GM12891 (cell line): ENCODE measurements at regions not wholly inside any gene's neighbourhood (a gene's known extent, or its start where the extent isn't known, plus 50 kb on each side); places are given as distances from the start of the nearest gene placed in this dataset.
A peak's percentile ranks its signal among the peaks of the same experiment; 100 is the strongest.

Experiments
- DNase-seq: peaks from one replicate; pipeline ENCODE4 v3.0.0; 2011; ENCODE audit warnings: low spot score; ENCODE audit not compliant: insufficient read length
- FAIRE-seq: peaks from 2 replicates; lab custom pipeline; 2011; peaks lifted over from hg19 to GRCh38; lab: Jason Lieb, UNC
- PAX5 ChIP-seq: IDR thresholded peaks from 2 replicates; pipeline ENCODE4 v1.6.1; 2011; ENCODE audit warnings: low read length, moderate library complexity, mild to moderate bottlenecking; ENCODE audit not compliant: insufficient read depth, severe bottlenecking
- POLR2A ChIP-seq: IDR thresholded peaks from 2 replicates; pipeline ENCODE4 v1.6.1; 2011; ENCODE audit warnings: low read depth, low read length, control low read depth
- POLR2AphosphoS5 ChIP-seq: IDR thresholded peaks from 2 replicates; pipeline ENCODE4 v1.6.1; 2011; ENCODE audit warnings: low read depth, low read length, control low read depth
- POU2F2 ChIP-seq: IDR thresholded peaks from 2 replicates; pipeline ENCODE4 v1.6.1; 2011; ENCODE audit warnings: low read depth, mild to moderate bottlenecking, control low read depth, low read length, moderate library complexity
- SPI1 ChIP-seq: IDR thresholded peaks from 2 replicates; pipeline ENCODE4 v1.6.1; 2011; ENCODE audit warnings: low read depth, low read length, control low read depth
- TAF1 ChIP-seq: IDR thresholded peaks from 2 replicates; pipeline ENCODE4 v1.6.1; 2011; ENCODE audit warnings: low read depth, low read length, control low read depth

DNA sequence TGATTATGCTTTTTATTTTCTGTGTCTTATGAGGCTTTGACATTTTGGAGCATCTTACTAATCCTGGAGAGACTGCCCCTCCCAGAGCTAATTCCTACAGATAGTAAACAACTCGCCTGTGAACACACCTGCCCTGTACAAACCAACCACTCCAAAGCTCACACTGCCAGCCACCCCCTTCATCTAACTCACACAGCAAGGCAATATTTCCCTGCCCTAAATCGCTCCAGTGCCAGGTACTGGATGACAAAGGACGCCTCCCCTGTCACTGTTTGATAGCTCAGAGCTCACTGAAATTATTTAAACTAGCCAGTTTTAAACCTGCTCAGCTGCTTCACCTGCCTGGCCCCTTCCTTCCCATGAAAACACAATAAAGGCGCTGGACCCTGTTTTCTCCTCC, 535.1 kb upstream of the CELF2 start:
- no peak for FAIRE-seq
- DNase-seq = no peak
- TF ChIP-seq POU2F2 (no peak), POLR2A (no peak), SPI1 (no peak), POLR2AphosphoS5 (no peak), TAF1 (no peak), PAX5 (no peak)

DNA sequence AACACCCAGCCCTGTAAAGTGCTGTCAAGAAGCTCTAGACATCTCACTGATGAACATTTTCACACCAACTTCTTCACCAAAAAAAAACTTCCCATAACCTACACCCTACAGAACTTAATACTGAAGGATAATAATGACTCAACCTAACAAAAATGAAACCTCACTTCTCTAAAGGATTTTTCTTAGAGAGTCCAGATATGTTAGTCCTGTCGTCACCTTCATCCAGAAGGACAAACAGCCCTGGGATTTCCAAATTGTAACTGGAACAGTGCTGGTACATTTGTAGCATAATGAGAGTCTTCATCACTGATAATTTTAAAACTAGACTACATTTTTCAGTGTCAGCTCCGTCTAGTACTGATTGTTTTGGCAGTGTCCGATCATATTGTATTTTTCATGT, 528.6 kb upstream of the CELF2 start:
- TF ChIP-seq POLR2AphosphoS5 = no peak
- FAIRE-seq (no peak), DNase-seq (no peak)

DNA sequence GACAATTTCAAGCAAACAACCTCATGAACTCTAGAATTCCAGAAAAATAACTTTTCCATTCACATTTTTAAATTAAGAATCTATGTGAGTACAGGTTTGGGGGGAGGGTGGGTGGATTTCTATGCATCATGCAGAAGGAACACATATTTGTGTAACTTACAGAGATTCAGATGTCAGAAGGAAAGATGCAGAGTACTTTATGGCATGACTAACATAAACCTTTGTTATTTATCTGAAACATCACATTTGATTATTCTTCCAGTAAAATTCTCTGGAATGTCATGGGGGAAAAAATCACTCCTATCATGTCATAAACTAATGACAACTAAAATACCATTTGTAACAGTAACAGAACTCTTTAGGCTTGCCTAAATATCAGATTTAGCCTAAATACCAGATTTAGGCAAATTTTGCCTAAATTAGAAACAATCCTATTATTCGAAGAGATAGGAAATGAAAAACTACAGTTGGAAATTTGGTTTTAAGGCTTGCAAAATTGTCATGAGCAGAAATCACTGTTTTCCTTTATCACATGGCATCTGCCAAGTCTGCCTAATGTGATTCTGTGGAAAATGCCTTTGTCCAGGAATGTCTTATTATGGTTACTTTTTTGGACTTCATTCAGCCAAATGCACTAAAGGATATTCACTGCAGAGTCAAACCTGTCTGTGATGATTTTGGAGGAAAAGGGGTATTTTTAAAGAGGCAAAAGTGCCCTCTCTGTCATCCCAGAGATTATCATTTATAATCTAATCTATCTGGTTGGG, 527.7 kb upstream of the CELF2 start:
- TF ChIP-seq POU2F2 (no peak), TAF1 (no peak), SPI1 (no peak), PAX5 (no peak), POLR2A (no peak), POLR2AphosphoS5 (no peak)
- FAIRE-seq (no peak), DNase-seq (no peak)

DNA sequence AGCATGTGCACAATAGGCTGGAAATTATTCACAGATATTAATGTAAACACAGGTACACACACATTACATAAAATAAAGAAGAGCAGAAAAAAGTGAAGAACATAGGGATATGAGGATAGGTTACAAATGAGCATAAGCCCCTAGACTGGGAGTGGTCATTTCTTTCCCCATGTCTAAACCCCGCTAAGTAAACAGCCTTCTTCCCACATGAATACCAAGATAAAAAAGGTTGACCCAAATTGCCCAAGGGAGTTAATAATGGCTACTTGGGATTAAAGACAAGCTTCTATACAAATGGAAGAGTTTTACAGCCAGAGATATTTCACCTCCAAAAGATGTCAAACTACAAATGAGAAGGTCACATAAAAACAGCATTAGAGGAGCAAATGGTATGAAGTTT, 527.1 kb upstream of the CELF2 start:
- TF ChIP-seq POLR2AphosphoS5 (no peak), PAX5 (no peak), POU2F2 (no peak), SPI1 (no peak), POLR2A (no peak)
- DNase-seq = no peak
- no peak for FAIRE-seq

DNA sequence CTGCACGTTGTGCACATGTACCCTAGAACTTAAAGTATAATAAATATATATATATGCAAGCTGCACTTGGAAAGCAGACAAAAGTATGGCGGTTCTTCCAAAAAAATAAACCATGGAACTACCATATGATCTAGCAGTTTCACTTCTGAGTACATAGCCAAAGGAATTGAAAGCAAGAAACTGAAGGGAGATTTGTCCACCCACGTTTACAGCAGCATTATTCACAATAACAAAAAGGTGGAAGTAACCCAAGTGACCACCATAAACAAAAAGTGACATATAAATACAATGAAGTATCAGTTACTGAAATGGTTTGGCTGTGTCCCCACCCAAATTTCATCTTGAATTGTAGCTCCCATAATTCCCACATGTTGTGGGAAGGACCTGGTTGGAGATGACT, 525.3 kb upstream of the CELF2 start:
- DNase-seq = no peak
- FAIRE-seq = no peak
- TF ChIP-seq SPI1 (0 out of 2 replicates have a peak, but pooled peaks have one; percentile 10), POLR2A (no peak)

DNA sequence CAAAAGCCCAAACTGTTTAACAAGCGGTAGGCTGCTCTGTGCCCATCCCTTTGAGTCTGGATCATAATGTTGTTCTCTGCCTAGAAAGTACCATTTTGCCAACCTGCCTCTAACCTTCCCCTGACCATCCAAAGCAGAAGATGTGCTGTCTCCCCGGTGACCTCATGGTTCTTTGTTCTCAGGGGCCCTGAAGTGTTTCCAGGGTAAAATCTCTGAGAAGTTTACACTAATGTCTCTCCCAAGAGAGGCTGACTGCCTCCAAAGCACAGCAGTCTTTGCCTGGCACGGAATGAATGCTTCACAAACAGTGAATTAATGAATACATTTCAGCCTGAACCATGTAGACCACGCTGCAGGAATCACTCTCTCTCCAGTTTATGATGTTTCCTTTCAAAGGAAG, 523.8 kb upstream of the CELF2 start:
- TF ChIP-seq POLR2A (no peak), POU2F2 (no peak), TAF1 (no peak), SPI1 (no peak), PAX5 (no peak), POLR2AphosphoS5 (no peak)
- DNase-seq = no peak
- no peak for FAIRE-seq

DNA sequence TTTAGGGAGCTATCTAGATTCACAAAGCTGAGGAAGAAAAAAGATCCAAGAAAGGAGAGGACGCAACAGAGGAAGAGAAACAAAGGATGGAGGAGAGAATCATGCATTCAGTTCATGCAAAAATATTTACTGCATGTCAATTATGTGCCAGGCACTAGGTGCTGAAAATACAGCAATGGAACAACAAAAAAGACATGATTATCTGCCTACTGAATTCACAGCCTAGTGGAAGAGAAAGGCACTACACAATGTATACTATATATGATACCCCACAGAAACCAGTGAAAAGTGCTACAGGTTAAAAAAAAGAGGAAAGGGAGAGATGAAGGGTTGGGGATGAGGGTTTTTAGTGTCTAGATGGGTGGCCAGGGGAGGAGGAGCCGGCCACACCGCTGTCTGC, 520.4 kb upstream of the CELF2 start:
- DNase-seq (no peak), FAIRE-seq (no peak)
- TF ChIP-seq POLR2A (no peak), POLR2AphosphoS5 (no peak), PAX5 (no peak), POU2F2 (no peak), TAF1 (no peak), SPI1 (no peak)

DNA sequence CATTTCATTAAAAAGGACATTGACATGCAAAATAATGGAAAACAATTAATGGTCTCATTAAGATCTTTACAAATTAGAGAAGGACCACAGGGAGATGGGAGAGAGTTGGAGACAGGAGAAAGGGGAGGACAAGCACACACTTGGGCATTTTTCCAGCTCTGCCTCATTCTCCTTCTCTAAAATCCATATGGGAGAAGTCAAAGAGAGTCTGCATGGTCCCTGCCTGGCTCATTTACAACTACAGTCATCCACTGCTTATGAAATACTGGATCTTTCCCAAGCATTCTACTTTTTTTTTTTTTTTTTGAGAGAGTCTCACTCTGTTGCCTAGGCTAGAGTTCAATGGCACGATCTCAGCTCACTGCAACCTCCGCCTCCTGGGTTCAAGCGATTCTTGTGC, 518.9 kb upstream of the CELF2 start:
- TF ChIP-seq SPI1 (no peak), POLR2AphosphoS5 (no peak), TAF1 (no peak)
- DNase-seq = no peak
- FAIRE-seq = no peak

DNA sequence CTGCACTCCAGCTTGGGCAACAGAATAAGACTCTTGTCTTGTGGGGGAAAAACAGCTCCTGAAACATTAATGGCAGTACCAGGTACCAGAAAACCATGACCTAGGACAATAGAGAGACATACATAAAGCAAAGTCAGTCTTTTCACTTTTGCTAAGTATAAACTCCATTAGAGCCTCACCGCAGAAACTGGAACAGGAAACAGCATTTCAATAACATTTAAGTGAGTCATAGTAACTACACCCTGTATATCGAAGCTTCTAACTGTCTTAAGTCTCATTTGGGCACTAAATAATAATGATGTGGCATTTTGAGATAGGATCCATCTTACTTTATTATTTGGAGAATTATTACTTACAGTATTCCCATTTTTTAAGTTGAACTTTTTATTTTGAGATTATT, 517.8 kb upstream of the CELF2 start:
- FAIRE-seq (no peak), DNase-seq (no peak)
- TF ChIP-seq POU2F2 (no peak), TAF1 (no peak), POLR2A (no peak), POLR2AphosphoS5 (no peak), SPI1 (no peak), PAX5 (no peak)

DNA sequence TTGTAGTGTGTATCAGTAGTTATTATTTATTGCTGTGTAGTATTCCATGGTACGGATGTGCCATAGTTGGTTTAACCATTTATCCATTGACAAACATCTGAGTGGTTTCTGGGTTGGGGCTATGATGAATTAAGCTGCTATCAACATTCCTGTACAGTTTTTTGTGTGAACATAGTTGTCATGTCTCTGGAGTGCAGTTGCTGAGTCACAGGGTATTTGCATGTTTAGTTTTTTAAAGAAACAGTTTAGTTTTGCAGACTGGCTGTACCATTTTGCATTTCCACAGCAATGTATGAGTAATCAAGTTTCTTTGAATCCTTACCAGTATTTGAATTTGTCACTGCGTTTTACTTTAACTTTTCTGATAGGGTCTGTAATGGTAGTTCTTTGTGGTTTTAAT, 516.7 kb upstream of the CELF2 start:
- TF ChIP-seq PAX5 (no peak), SPI1 (no peak), POLR2AphosphoS5 (no peak), POU2F2 (no peak)
- DNase-seq (no peak), FAIRE-seq (no peak)

DNA sequence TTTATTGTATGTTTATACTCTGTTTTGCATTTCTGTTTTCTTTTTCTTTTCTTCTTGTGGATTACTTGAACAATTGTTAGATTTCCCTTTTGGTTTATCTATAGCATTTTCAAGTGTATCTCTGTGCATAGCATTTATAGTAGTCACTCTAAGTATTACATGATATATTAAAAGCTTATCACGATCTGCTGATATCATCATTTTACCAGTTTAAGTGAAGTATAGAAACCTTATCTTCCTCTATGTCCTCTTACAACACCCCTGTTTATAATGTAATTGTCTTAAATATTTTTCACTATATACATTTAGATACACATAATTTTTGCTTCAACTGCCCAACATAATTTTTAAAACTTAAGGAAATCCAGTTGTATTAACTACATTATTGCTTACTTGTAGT, 513.9 kb upstream of the CELF2 start:
- DNase-seq = no peak
- no peak for FAIRE-seq
- TF ChIP-seq PAX5 (no peak), POU2F2 (no peak), POLR2AphosphoS5 (no peak), POLR2A (no peak), SPI1 (no peak), TAF1 (no peak)
